DMS153 (cell line): ENCODE measurements at regions not wholly inside any gene's neighbourhood (a gene's known extent, or its start where the extent isn't known, plus 50 kb on each side); places are given as distances from the start of the nearest gene placed in this dataset.
A peak's percentile ranks its signal among the peaks of the same experiment; 100 is the strongest.

Experiments
- DNase-seq: peaks from one replicate; lab custom pipeline; 2025; lab: John Stamatoyannopoulos, UW

DNA sequence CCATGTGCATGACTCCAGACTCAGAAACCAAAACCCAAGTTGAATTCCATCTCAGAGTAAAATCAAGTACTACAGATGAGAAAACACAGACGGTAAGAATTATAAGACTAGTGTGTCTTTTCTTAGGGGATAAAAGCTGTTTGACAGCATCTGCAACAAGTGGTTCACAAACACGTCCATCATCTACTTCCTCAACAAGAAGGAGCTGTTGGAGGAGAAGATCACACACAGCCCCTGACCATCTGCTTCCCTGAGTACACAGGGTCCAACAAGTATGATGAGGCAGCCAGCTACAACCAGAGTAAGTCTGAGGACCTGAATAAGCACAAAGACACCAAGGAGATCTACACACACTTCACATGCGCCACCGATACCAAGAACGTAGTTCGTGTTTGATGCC, 110.7 kb upstream of the ATF7IP start:
- no peak for DNase-seq

DNA sequence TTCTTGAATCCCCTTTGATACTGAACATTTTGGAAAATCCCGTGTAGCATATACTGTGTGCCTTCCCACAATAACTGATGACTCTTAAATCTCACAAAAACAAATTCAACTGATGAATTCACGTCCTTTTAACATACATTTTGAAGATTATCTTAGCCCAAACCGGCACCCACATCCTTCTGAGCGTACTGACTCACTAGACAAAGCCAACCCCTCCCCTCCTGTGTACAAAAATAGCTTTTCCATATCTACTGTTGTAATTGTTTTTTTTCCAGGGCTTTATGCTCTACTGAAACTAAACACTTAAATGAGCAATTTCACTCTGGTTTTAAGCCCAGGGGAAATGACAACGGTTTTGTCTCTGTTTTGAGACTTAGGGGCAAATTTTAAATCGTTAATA, 109.4 kb upstream of the ATF7IP start:
- no peak for DNase-seq

DNA sequence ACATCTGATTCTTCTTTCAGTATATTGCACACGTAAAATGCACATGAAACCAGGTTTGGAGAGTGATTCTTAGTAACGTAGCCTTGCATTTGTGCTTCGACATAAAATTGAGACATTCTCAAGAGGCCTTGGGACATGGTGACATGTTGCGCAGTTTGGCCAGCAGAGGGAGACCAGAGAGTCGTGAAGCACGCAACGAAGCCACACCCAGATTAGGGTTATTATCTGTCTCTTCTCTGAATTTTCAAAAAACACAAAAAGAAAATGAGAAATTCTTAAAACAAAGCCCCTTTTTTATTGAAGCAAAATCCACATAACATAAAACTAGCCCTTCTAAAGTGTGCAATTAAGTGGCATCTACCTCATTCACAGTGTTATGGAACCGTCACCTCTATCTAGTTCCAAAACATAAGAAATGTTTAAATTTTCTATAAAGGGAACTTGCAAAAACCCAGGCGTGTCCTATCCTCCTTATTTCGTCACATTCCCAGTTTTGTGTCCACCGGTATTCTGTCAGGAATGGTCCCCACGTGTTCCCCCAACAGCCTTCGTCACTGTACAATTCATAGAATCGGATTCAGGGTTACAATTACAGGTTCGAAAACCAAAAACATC, 108.8 kb upstream of the ATF7IP start:
- DNase-seq: no peak

DNA sequence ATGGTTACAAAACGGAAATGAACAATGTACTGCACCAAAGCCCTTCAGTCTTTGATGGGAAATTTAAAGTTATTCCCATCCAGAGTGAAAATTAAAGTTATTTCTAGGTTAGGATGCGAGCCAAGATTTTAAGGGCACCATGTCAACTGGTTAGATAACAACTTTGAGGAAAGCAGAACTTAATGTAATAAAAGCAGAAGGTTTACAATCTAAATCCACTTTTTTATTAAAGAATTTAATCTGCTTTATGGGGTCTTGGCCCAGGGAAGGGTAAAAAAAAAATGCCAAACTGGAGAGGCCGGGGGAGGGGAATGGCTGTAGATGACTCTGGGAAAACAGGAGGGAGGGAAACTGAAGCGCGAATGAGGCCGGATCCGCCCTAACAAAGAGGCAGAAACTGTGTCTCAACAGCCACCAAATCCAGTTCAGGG, 108.2 kb upstream of the ATF7IP start:
- no peak for DNase-seq

DNA sequence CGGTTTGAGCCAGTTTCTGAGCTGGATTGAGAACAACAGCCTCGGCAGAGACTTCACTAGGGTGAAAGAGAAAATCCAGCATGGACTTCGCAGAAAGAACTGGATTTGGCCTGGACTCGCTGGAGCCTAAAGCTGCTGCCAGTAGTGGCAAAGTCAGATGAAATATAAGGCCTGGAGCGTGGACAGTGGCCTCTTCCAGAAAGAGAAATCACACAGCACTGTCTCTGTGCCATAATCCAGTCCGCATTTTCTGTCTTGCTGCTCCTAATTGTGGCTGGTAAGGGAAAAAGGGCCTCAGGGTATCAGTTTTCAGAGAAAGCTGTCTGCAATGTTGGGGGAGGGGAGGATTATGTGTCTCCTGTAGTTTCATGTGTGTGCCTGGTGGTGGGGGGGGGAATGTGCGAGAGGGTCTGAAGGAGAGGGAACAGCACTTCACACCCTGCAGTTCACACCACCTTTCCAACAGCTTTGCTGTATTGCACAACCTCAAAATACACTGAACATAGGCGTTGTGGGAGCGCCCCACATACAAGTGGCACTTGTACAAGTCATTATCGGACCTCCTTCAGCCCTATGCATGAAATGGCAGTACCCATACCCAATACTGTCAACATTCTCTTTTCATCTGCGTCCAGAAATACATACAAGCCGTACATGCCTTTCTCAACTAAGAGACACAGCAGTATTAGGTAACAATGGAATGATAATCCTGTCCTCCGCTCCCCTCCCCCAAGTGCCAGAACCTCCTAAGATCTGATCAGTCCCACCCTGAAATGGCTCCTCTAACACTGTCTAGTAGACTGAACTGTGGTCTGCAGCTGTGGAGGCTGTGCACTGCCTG, 107.5 kb upstream of the ATF7IP start:
- peak; percentile 95 for DNase-seq

DNA sequence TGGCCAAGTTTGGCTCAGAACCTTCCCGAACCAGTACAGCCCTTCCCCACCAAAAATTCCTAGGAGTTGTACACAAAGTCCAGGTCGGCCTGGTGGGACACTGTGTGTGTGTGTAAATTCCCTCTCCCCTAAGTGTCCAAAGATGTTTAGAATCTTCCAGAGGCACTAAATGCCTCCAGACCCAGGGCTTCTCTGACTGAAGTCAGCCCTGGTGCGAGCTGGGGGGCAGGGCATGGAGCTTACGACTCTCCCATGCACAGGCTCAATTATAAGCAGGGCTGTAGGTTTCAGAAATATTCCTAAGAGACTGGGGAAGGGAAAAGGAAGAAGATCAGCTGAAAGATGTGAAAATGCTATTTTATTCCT, 106.9 kb upstream of the ATF7IP start:
- DNase-seq: no peak

DNA sequence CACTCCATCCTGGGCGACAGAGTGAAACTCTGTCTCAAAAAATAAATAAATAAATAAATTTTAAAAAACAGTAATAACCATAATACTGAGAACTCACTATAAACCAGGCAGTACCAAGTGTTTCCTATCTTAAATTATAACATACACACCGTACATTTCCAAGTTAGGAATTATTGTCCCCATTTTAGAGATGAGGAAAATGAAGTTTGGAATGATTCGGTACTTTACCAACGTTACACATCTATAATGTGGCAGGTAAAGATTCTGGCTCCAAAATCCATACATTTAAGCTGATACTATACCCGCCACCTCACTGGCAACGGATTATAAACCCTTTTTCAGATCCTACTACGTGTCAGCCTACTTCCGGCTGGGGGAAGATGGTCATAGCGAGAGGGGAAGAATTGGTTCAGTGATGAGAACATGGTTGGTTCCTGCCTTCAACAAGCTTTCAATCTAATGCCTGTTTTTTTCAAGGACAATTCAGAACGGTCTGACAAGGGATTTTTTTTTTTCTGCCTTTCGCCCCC, 105.9 kb upstream of the ATF7IP start:
- DNase-seq: no peak

DNA sequence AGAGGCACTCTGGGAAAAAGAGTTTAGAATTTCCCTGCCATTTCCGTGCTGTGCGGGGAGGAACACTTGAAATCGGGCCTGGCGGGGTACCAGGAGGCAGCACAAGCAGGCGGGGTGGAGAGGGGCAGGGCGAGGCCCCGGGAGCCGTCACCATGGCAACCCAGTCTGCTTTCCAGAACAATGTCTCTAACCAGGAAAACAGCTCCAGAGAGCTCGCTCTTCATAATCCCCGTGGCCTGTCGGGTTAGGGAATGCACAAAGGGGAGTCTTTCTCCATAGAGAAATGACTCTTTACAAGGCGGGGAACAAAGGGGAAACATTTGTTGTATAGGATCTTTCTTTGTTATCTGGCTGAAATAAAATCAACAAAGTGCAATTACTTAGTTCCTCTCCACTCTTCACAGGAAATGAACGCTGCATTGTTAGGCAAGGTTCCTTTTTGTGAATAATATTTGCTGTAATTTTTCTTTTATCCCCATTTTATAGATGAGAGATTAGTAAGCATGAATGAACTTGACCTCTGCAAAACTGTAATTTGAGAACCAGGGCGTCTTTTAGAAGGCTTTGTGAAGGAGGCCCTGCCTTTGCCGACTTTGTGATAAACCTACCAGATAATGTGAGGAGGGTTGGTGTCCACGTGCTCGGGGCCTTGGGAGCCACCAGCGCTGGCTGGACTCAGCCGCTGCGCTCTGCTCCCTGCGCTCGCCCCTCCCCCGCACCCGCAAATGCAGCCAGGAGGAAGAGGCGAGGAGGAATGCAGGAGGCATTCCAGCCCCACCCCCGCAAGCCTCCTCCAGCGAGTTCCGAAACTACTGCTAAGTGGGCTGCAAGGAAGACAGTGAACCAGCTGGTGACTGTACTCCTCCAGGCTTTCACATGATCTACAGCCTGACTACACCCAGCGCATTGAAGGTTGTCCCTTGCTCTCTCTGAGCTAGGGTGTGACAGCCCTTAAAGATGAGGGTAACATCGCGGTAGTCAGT, 105.2 kb upstream of the ATF7IP start:
- DNase-seq: peak; percentile 83

DNA sequence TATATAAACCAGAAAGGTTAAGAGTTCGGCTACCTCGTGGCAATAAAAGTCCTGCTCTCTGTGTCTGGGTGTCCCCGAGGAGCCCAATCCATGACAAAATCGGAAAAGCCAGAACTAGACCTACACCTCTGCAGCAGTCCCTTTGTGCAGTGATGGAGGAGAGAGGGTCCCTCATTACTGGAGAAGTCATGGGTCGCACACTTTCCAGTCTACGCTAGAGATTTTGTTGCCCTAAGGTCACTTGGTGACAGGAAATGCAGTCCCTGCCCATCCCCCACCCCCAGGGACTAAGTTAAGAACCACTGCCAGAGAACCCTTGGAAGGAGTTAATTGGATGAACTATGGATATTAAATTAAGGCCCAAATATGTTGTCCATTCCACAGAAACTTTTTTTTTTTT, 104.4 kb upstream of the ATF7IP start:
- DNase-seq: no peak

DNA sequence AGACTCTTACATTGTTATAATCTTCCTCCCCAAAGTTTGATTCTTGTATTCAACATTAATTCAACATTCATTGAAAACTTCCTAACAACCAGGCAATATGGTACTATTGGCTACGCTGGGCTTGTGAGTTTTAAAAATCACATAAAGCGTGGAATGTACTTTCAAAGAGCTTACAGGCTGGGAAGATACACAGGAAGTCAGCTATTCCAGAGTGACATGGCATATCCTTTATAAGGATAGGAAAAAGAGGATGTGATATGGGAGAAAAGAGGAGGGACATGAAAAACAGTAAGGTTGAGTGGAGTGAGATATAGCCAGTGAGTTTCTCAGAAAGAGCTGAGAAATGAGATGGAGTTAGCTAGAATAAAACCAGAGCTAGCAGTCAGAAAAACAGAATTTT, 103.6 kb upstream of the ATF7IP start:
- no peak for DNase-seq

DNA sequence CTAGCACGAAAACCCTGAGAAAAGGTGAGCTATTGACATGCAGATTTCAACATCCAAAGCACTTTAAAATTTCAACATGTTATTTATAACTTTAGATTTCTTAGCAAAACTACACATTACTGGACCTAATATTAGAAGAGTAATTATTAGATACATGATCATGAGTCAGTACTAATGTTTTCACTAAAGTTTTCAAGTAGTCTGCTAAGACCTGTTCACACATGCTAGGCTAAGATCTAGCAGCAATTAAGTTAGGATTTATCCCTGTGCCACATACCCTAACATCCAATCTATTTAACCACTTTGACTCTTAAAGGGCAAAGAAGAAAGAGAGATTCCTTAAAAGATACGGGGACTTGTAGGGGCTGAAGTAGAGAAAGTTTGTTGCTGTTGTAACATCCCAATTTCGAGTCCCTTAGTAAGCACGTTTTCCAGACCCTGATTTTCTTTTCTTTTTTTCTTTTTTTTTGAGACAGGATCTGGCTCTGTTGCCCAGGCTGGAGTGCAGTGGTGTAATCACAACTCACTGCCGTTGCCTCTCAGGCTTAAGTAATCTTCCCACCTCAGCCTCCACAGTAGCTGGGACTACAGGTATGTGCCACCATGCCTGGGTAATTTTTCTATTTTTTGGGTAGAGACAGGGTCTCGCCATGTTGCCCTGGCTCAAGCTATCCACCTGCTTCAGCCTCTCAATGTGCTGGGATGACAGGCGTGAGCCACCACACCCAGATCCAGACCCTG, 102.5 kb upstream of the ATF7IP start:
- DNase-seq: no peak

DNA sequence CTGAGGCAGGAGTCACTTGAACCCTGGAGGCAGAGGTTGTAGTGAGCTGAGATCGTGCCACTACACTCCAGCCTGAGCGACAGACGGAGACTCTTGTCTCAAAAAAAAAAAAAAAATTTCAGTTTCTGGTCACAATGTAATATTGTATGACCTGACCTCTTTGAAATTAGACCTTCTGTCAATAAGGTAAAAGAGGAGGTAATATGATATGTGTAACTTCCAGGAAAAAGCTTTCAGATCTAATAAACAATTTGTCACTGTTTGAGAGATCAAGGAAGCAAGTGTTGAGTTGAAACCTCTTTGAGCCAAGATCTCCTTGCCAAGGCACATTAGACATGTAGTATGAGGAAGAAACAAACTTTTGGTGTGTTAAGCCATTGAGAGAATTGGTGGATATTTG, 101.7 kb upstream of the ATF7IP start:
- peak; percentile 19 for DNase-seq

DNA sequence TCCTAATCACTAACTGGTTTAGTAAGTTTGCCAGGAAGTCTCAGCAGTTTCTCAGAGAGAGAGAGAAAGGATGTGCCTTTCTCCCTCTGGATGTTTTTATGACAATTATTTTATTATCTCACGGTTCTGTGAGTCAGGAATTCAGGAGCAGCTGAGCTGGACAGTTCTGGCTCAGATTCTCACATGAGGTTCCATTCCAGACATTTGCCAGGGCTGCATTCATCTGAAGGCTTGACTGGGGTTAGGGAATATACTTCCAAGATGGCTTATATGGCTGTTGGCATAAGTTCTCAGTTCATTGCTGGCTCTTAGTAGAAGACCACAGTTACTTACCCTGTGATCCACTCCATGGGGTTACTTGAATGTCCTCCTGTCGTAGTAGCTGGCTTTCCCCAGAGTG, 101.2 kb upstream of the ATF7IP start:
- DNase-seq: no peak

DNA sequence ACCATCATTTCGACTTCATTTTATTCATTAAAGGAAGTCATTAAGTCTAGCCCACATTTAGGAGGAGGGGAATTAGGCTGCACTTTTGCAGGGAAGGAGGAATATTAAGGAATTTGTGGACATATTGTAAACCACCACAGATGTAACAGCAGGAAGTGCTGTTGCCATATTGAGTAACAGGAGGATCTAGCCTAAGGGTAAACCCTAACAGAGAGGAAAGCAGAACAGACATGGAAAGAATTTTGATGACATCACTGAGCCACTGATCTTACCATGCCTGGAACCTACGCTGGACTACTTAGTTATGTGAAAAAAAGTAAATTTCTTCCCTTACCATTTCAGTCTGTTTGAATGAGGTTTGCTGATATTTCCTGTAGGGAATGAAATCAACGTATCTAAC, 100.7 kb upstream of the ATF7IP start:
- DNase-seq: no peak

DNA sequence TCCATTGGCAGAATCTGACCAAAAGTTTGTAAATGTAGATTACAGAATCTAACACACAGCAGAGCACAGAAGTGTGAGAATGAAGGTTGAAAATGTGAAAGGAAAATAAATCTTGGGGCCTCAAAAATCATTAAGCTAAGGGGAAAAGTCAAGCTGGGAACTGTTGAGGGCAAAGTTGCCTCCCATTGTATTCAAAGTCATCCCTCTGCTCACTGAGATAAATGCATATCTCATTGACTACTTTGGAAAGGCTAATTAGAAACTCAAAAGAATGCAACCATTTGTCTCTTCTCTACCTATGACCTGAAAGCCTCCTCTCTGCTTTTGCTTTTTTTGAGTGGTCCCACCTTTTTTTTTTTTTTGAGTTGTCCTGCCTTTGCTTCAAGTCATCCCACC, 97.4 kb upstream of the ATF7IP start:
- DNase-seq: no peak

DNA sequence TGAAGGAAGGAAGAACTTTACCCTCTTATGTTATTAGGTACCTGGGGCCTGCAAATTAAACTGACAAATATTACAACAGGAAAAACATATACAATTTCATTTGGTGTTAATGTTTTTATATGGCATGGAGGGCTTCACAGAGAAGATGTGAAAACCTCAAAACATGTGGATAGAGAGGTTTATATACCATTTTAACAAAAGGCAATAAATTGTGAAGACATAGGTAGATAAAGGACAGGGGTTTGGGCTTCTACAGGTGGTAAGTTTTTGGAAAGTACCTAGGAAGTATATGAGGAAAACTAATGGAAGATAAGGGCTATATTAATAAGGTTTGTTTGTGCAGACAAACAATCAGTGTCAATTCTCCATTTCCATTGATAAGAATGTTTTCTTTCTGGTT, 95.1 kb upstream of the ATF7IP start:
- no peak for DNase-seq

DNA sequence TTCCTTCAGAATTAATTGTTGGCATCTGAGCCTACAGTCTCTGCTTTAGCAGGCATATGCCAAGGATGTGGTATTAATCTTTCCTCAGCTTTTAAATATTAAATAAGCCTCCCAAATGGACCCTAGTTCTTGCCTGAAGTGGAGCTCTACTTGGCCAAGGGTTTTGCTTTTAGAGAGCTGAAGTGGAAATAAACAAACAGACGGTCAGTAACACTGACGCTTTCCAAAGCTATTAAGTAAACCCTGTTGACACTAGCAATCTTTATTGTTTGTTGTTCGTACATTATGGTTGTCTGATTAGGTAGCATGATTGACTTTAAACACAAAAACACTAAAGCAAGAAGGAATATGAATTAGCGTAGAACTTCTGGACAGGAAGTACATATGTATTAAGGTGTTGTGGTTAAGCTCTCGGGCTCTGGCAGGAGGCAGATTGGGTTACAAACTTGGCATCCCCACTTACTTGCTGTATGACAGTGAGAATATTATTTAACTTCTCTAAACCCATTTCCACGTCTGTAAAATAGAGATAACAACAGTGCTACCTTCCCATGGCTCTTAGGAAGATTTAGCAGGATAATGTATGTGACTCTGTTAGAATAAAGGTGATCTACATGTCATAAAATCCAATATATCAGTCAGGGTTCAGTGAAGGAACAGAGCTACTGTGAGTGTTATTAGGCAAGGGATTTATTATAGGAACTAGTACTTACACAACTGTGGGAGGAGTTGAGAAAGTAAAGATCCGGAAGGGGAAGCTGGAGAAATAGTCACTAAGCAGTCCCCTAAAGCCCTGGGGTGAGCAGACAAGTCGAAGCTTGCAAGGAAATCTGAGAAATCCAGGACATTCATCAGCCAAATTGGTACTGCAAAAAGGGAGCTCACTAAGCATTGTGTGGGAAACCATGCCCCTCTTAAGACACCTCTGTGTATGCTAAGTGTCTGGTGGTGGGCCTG, 92.2 kb upstream of the ATF7IP start:
- DNase-seq: peak; percentile 75

DNA sequence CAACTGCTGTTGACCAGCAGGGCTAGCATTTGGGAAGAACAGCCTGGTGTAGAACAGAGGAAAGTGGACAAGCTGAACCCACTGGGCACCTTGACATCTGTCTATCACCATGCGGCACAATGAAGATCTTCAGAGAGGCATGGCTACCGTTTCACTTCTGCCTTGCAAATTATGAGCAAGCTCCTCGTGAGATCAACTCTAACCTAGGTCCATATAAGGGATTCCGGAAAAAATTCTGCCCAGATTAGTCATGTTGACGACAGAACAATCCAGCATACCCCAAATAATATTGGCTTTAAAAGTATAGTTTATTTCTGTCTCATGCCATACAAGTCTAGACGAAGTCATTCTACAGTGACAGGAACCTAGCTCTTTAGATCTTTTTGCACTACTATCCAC, 91.6 kb upstream of the ATF7IP start:
- no peak for DNase-seq

DNA sequence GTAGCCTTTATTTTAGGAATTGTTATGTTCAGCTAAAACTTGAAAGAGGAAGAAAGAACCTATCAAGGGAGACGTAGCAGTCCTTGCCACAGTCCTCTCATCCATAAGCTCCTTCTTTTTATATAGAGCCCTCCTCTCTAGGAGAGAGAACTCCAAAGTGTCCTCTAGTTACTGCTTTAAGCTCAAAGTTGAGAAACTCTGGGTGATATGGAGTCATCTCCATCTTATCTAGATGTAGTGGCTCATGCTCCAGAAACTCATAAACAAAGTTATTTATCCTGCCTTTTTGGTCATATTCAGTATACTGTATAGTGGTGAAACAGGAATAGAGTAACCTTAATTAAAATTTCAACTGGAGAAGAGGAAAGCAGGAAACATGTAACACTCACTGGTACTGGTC, 90.4 kb upstream of the ATF7IP start:
- no peak for DNase-seq

DNA sequence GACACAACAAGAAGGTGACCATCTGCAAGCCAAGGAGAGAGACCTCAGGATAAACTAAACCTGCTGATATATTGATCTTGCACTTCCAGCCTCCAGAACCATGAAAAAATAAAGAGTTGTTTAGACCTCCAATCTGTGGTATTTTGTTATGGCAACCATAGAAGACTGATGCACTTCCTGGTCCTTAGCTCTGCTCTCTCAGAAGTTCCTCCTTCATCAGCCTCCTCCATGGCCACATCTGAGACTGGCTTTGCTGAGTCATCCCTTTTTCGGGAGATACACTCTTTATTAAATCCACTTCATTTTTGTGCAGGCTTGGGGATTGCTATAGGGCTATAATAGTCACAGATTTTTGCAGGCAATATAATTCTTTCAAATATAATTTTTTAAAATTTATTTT, 89.6 kb upstream of the ATF7IP start:
- DNase-seq: no peak
